Bronchial epithelial cell (primary cell): ENCODE measurements at regions not wholly inside any gene's neighbourhood (a gene's known extent, or its start where the extent isn't known, plus 50 kb on each side); places are given as distances from the start of the nearest gene placed in this dataset.

Source experiments
- DNase-seq: peaks from one replicate; pipeline ENCODE4 v3.0.0-alpha.2; 2010; ENCODE audit warnings: low read depth
- FAIRE-seq: peaks from 2 replicates; lab custom pipeline; 2011; peaks lifted over from hg19 to GRCh38; lab: Jason Lieb, UNC
- H3K27me3 ChIP-seq: 2 replicates; pipeline ENCODE4 v1.5.1; 2011; ENCODE audit warnings: low read length; ENCODE audit not compliant: control insufficient read depth, insufficient read depth
- H3K36me3 ChIP-seq: 2 replicates; pipeline ENCODE4 v1.5.1; 2011; ENCODE audit warnings: low read length; ENCODE audit not compliant: control insufficient read depth, insufficient read depth
- H3K4me3 ChIP-seq: 2 replicates; pipeline ENCODE4 v1.5.1; 2011; ENCODE audit warnings: mild to moderate bottlenecking, low read depth, low read length, control low read depth
- TF ChIP-seq, protein P1 (sequence below): IDR thresholded peaks from 2 replicates; pipeline ENCODE4 v1.5.1; 2011; ENCODE audit warnings: mild to moderate bottlenecking, moderate library complexity, low read length, control low read depth, inconsistent platforms; ENCODE audit not compliant: insufficient read depth, severe bottlenecking

GRCh38 chr13:33392794-33393405 is 107.3 kb upstream of the STARD13 start:
- FAIRE-seq (no peak), DNase-seq (no peak)
- H3K4me3 ChIP-seq: no peak overlapping the region
- no peaks in the 10 kb centered on the region for H3K36me3 ChIP-seq
- TF ChIP-seq, protein P1, sequence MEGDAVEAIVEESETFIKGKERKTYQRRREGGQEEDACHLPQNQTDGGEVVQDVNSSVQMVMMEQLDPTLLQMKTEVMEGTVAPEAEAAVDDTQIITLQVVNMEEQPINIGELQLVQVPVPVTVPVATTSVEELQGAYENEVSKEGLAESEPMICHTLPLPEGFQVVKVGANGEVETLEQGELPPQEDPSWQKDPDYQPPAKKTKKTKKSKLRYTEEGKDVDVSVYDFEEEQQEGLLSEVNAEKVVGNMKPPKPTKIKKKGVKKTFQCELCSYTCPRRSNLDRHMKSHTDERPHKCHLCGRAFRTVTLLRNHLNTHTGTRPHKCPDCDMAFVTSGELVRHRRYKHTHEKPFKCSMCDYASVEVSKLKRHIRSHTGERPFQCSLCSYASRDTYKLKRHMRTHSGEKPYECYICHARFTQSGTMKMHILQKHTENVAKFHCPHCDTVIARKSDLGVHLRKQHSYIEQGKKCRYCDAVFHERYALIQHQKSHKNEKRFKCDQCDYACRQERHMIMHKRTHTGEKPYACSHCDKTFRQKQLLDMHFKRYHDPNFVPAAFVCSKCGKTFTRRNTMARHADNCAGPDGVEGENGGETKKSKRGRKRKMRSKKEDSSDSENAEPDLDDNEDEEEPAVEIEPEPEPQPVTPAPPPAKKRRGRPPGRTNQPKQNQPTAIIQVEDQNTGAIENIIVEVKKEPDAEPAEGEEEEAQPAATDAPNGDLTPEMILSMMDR: no peak
- no peaks in the 10 kb centered on the region for H3K27me3 ChIP-seq

GRCh38 chr13:33394294-33394932 is 108.9 kb upstream of the STARD13 start:
- H3K4me3 ChIP-seq: no peak overlapping the region
- TF ChIP-seq, protein P1: no peak
- H3K27me3 ChIP-seq: no peaks in the 10 kb centered on the region
- no peak for FAIRE-seq
- no peak for DNase-seq
- H3K36me3 ChIP-seq: no peaks in the 10 kb centered on the region

GRCh38 chr13:33401238-33401637 is 115.7 kb upstream of the STARD13 start:
- no peak overlapping the region for H3K4me3 ChIP-seq
- DNase-seq: no peak
- no peaks in the 10 kb centered on the region for H3K27me3 ChIP-seq
- H3K36me3 ChIP-seq: no peaks in the 10 kb centered on the region
- TF ChIP-seq, protein P1: no peak
- no peak for FAIRE-seq

DNA sequence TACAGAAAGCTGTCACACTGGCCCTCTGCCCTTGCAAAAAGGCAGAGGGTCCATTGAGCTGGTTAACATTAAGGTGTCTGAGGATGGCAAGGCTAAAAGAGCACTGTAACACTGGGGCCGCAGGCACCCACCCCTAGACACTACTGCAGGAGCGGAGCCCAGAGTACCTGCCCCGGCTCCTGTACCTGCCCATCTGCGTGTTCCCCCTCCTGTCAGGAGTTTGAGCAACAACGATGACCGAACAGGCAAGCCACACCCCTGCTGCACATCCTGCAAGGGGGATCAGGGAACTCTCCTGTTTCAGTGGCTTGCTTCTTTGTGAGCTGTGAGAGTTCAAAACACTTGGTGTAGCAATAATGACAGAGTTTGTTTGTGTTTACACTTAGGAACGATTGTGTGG is 117.4 kb upstream of the STARD13 start:
- H3K4me3 ChIP-seq: no peak overlapping the region
- no peaks in the 10 kb centered on the region for H3K27me3 ChIP-seq
- FAIRE-seq (no peak), DNase-seq (no peak)
- TF ChIP-seq, protein P1: no peak
- H3K36me3 ChIP-seq: no peaks in the 10 kb centered on the region

DNA sequence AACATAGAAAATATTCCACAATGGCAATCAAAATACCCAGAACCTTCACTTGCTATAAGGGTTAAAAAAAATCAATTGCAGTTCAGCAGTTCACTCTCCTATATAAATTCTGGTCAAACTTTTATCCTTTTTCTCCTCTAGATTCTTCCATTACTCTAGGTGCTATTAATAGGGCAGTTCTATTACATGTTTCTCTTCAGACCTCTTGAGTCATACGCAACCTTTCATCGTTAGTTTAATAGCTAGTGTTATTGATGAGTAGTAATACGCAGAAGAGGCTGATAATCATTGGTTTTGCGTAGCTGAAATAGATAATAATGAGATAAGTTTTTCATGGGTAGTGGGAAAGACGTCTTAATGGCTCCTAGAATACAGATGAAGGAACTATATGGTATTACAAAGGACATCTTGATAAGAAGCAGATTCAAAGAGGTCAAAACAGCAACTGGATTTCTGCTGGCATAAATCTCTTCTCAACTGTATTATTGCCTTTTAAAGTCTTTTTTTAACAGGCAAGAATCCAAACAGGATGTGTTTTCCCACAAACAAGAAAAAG is 118.3 kb upstream of the STARD13 start:
- Histone ChIP-seq H3K27me3 (no peaks in the 10 kb centered on the region), H3K4me3 (no peak overlapping the region), H3K36me3 (no peaks in the 10 kb centered on the region)
- DNase-seq: no peak
- FAIRE-seq: no peak
- TF ChIP-seq, protein P1: no peak
